Central memory CD8-positive, alpha-beta T cell (primary cell): ENCODE measurements at regions not wholly inside any gene's neighbourhood (a gene's known extent, or its start where the extent isn't known, plus 50 kb on each side); places are given as distances from the start of the nearest gene placed in this dataset.

Source experiments
- ATAC-seq: fragments of 150-1000 bp; cut with Tn5 transposase; replicated peaks from 2 replicates; pipeline ENCODE4 v1.10.0; 2022; ENCODE audit warnings: mild to moderate bottlenecking, moderate FRiP score, moderate number of reproducible peaks; ENCODE audit not compliant: poor library complexity, severe bottlenecking; ENCODE audit errors: extremely low read depth
- DNase-seq, 2 donors: peaks; one replicate each; pipeline ENCODE4 v3.0.0; 2021; ENCODE audit warnings: low spot score in 2 of 2
- H3K27ac Mint-ChIP-seq: one replicate; pipeline ENCODE4 v1.8.0; 2022; ENCODE audit warnings: low read depth, mild to moderate bottlenecking, moderate library complexity, mixed read lengths
- H3K27me3 Mint-ChIP-seq: one replicate; pipeline ENCODE4 v1.8.0; 2022; ENCODE audit warnings: mixed read lengths
- H3K36me3 Mint-ChIP-seq: one replicate; pipeline ENCODE4 v1.8.0; 2022; ENCODE audit warnings: mild to moderate bottlenecking, moderate library complexity, mixed read lengths; ENCODE audit not compliant: insufficient read depth
- H3K4me1 Mint-ChIP-seq: one replicate; pipeline ENCODE4 v1.8.0; 2022; ENCODE audit warnings: mixed read lengths
- H3K4me3 Mint-ChIP-seq: one replicate; pipeline ENCODE4 v1.8.0; 2022; ENCODE audit warnings: mild to moderate bottlenecking, moderate library complexity, mixed read lengths
- H3K9me3 Mint-ChIP-seq: one replicate; pipeline ENCODE4 v1.8.0; 2022; ENCODE audit warnings: mixed read lengths

DNA sequence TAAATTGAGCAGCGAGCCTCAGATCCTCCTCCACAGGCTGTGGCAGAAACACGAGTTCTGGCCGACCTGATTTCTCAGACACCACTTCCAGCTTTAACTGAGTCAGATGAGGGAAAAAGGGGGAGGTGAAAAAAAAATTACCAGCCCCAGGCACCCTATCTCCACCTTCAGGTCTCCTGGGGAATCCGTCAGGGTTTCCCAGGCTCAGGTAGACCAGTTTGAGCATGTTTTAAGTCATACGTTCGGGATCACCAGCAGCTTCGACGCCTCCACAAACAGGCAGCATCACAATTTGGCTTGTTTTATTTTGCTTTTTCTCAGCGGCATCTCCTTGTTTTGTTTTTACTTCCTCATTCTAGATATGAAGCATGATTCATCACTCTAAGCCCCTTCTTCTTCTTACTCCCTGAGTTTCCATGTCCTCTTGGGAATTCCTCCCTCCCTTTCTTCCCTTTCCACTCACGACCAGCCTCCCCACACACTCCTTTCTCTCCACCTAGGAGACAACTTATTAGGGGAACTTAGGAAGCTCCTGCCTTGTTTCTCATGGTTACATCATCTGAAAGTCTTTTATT lies 190.1 kb downstream of the ZNF621 start:
- peaks cover 43% of the 10 kb centered on the region for H3K27me3 Mint-ChIP-seq
- peak overlapping the region; percentile 16 for H3K27ac Mint-ChIP-seq
- DNase-seq: no peak
- ATAC-seq: no peak
- peaks cover 5% of the 10 kb centered on the region for H3K4me1 Mint-ChIP-seq
- no peaks in the 10 kb centered on the region for H3K9me3 Mint-ChIP-seq
- H3K4me3 Mint-ChIP-seq: no peak overlapping the region
- no peaks in the 10 kb centered on the region for H3K36me3 Mint-ChIP-seq

DNA sequence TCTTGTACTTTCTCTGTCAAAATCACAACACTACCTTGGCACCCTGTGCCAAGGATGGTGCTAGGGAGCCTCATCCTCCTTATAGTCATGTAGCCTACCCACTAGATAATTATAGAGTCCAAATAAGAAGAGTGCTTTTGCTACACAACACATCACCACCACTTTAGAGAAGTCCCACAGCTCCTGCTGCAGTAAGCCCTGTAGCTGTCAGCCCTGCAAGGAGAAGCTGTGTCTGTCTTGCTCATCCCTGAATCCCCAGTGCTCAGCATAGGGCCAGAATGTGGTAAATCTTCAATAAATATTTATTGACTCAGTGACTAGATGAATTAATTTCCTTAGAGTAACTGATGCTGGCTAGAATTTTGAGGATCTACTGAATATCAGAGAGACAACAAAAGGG lies 190.8 kb downstream of the ZNF621 start:
- H3K4me3 Mint-ChIP-seq: no peak overlapping the region
- DNase-seq: no peak
- no peak for ATAC-seq

DNA sequence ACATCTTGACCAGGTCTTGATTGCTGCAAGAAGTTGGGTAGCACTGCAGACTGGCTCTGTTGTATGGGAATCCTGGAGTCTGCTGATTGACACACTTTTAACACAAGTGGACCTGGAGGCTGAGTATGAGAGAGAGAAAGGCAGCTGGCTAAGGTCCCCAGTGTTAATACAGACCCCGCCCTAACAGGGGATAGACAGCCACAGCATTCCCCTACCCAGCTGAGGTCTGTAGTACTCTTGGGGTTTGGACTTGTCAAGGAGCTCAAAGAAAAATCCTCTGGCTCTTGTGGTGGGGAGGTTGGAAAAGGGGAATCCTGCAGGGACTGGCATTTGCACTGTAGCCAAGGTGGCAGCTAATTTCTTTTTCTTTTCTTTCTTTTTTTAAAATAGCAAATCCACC lies 192.7 kb downstream of the ZNF621 start:
- no peaks in the 10 kb centered on the region for H3K9me3 Mint-ChIP-seq

More for the DNA sequence above, 190.8 kb downstream of the ZNF621 start:
- H3K36me3 Mint-ChIP-seq: no peaks in the 10 kb centered on the region
- H3K4me1 Mint-ChIP-seq: peaks cover 5% of the 10 kb centered on the region
- H3K27ac Mint-ChIP-seq: no peak overlapping the region
- H3K27me3 Mint-ChIP-seq: peaks cover 43% of the 10 kb centered on the region
- H3K9me3 Mint-ChIP-seq: no peaks in the 10 kb centered on the region

DNA sequence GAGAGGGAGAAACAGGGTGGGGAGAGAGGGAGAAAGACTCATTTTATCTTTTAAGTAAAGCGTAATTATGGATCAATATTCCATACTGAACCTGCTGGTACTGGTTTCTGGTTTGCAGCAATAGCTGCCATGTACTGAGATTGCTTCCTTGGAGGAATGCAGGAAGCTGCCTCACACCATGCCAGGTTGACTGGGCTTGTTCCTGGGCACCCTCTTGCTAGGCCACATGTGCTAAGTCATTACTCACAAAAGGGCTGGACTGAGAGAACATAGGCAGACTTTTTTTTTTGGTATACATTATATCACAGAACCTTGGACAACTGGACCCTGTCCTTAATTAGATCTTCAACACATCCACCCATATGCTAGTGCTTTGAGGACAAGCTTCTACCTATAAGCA lies 193.4 kb downstream of the ZNF621 start:
- peaks cover 5% of the 10 kb centered on the region for H3K4me1 Mint-ChIP-seq
- H3K9me3 Mint-ChIP-seq: no peaks in the 10 kb centered on the region
- ATAC-seq (no peak), DNase-seq (no peak)
- H3K27ac Mint-ChIP-seq: no peak overlapping the region
- H3K4me3 Mint-ChIP-seq: no peak overlapping the region
- H3K36me3 Mint-ChIP-seq: no peaks in the 10 kb centered on the region
- H3K27me3 Mint-ChIP-seq: peaks cover 29% of the 10 kb centered on the region

More for the DNA sequence above, 192.7 kb downstream of the ZNF621 start:
- H3K4me3 Mint-ChIP-seq: no peak overlapping the region
- ATAC-seq (no peak), DNase-seq (no peak)
- no peak overlapping the region for H3K27ac Mint-ChIP-seq
- H3K27me3 Mint-ChIP-seq: peaks cover 30% of the 10 kb centered on the region
- peaks cover 5% of the 10 kb centered on the region for H3K4me1 Mint-ChIP-seq
- H3K36me3 Mint-ChIP-seq: no peaks in the 10 kb centered on the region

DNA sequence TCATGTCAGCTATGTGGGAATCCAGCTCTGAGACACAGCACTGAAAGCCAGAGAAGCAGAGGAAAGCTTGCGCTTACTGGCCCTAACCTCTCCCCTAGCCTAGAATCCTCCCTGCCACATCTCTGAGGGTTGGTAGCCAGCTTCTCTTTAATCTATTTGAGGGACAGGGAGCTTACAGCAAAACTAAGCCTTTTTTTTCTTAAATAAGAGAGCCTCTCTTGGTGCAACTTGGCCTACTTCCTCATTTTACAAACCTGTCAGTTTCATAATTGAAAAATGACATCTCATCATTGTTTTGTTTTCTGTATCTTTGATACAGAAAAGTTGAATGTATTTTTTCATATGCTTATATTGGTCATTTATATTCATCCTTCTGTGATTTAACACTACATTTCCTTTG lies 193.9 kb downstream of the ZNF621 start:
- H3K4me3 Mint-ChIP-seq: no peak overlapping the region
- H3K27ac Mint-ChIP-seq: no peak overlapping the region
- DNase-seq: no peak
- H3K9me3 Mint-ChIP-seq: no peaks in the 10 kb centered on the region
- H3K36me3 Mint-ChIP-seq: no peaks in the 10 kb centered on the region
- no peak for ATAC-seq
- peaks cover 5% of the 10 kb centered on the region for H3K4me1 Mint-ChIP-seq
- H3K27me3 Mint-ChIP-seq: peaks cover 27% of the 10 kb centered on the region

DNA sequence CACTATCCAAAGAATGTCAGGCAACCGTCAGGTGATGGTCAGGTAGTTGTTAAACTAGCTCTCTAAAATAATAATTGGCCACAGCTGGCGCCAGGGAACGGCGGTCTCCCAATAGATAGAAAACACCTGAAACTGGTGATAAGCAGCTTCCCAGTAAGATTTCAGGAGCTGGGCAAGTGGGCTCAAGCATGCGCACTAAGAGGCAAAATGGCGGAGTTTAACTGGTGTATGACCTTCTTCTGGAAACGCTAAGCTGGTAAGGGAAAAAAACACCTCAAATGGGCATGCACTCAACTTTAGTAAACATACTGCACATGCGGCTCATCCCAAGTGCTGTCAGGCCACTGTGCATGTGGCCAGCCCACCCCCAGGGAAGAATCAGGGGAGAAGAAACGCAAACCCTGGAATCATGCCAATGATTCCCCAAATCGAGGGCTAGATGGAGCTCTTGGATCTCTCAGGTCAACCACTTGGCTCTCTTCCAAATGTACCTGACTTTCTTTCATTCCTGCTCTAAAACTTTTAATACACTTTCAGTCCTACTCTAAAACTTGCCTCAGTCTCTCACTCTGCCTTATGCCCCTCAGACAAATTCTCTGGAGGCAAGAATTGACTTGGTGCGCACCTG lies 195.0 kb downstream of the ZNF621 start:
- ATAC-seq (no peak), DNase-seq (no peak)
- no peaks in the 10 kb centered on the region for H3K36me3 Mint-ChIP-seq
- peaks cover 21% of the 10 kb centered on the region for H3K27me3 Mint-ChIP-seq
- H3K9me3 Mint-ChIP-seq: no peaks in the 10 kb centered on the region
- H3K4me1 Mint-ChIP-seq: peaks cover 5% of the 10 kb centered on the region
- no peak overlapping the region for H3K4me3 Mint-ChIP-seq
- H3K27ac Mint-ChIP-seq: no peak overlapping the region

DNA sequence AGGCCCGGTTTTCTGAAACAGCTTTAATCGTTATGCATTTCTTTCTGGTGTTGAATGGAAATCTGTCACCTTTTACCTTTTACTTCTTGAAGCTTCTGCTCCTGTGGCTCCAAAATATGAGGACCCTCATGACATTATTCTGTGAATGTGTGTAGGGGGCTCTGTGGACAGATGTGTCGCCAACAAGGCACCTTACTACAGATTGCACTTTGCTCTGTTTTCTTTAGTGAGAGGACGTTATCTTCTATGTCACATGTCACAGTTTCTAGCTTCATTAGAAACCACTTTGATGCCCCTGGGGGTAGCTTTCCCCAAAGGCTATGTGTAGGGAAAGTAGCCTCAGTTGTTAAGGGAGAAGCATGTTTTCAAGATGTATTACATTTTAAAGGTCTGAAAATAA lies 195.6 kb downstream of the ZNF621 start:
- Mint-ChIP-seq H3K4me1 (no peaks in the 10 kb centered on the region), H3K9me3 (no peaks in the 10 kb centered on the region), H3K4me3 (no peak overlapping the region), H3K27ac (no peak overlapping the region), H3K27me3 (peaks cover 15% of the 10 kb centered on the region), H3K36me3 (no peaks in the 10 kb centered on the region)
- ATAC-seq (no peak), DNase-seq (no peak)

DNA sequence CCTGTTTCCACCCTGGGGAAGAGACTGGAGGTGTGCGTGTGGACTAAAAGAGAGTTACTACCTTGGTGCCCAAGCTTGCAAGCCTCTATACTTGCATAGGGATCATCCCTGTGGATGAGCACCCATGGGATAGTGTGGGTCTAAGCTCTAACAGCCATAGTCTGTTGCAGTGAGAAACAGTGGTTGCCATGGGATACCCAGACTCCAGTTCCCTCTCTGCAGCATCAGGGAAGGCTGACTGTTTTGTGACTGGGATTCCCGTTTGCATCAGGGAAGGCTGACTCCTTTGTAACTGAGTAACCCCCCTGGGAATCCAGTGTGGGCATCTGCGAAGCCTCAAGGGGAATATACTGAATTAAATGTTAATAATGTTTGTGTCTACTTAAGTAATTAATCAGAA lies 196.1 kb downstream of the ZNF621 start:
- Mint-ChIP-seq H3K9me3 (no peaks in the 10 kb centered on the region), H3K36me3 (no peaks in the 10 kb centered on the region), H3K4me3 (no peak overlapping the region), H3K27me3 (peaks cover 10% of the 10 kb centered on the region), H3K27ac (no peak overlapping the region), H3K4me1 (no peaks in the 10 kb centered on the region)
- ATAC-seq: no peak
- no peak for DNase-seq

DNA sequence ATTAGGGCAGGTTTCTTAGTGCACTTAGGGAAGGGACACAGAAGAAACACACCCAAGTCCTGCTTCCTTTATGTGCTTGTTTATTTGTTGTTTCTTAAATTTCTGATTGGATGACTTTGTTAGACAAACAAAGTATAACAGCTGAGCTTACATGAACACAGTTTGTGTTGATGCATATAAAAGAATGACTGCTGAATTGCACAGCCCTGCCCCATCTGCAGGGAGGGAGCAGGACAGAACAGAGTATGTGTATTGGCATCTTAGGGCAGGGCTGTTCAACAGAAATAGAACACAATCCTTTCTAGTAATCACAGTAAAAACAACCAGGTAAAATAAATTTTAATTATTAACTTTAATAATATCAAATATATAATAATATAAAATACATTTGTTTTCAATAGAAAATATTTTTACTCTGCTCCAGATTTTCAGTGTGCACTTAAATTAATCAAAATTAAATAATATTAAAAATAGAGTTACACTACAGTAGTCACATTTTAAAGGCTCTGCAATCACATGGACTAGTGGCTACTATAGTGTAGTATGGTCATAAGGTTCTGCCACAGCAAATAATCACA lies 198.4 kb downstream of the ZNF621 start:
- Mint-ChIP-seq H3K36me3 (no peaks in the 10 kb centered on the region), H3K27ac (no peak overlapping the region)
- no peak for DNase-seq

DNA sequence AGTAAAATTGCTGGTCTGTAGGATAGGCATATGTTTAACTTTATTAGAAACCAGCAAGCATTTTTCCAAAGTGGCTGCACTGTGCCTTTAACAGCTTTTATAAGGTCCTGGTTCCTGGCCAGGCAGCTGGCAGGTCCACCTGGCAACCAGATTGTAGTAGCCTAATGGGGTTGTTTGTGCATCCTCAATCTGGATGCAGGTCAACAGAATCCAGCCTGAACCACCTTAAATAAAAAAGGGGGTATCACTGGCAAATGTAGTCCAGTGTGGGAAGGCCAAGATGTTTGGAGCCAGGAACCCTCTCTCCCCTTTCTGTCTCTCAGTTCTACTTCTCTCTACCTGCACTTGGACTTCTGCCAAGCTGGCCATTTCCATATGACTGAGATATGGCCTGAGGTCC lies 200.3 kb downstream of the ZNF621 start:
- H3K4me3 Mint-ChIP-seq: no peak overlapping the region
- no peak for ATAC-seq
- H3K9me3 Mint-ChIP-seq: peaks cover 14% of the 10 kb centered on the region
- no peaks in the 10 kb centered on the region for H3K36me3 Mint-ChIP-seq
- no peak overlapping the region for H3K27ac Mint-ChIP-seq
- H3K4me1 Mint-ChIP-seq: no peaks in the 10 kb centered on the region
- H3K27me3 Mint-ChIP-seq: peaks cover 26% of the 10 kb centered on the region
- DNase-seq: no peak

More for the DNA sequence above, 198.4 kb downstream of the ZNF621 start:
- no peaks in the 10 kb centered on the region for H3K4me1 Mint-ChIP-seq
- no peak for ATAC-seq
- peaks cover 8% of the 10 kb centered on the region for H3K27me3 Mint-ChIP-seq
- no peaks in the 10 kb centered on the region for H3K9me3 Mint-ChIP-seq
- H3K4me3 Mint-ChIP-seq: no peak overlapping the region

DNA sequence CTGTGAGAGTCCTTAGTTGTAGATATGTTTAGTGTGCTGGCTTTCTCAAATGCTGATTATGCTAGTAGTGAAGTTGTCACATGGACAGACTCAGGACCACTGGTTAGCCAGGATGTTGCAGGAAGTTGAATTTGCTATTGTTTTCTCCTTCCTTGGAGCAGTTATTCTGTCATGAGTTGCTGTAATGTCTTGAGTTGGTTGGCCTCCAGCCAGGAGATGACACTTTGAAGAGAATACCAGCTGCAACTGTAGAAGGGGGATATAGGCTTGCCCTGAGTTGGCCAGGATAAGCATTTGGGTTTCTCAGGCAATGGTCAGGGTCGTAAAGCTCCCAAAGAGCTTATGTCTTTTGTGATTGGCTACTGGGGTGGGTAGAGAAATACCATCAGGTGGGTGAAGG lies 206.7 kb downstream of the ZNF621 start:
- peaks cover 62% of the 10 kb centered on the region for H3K27me3 Mint-ChIP-seq
- H3K4me3 Mint-ChIP-seq: no peak overlapping the region
- H3K4me1 Mint-ChIP-seq: no peaks in the 10 kb centered on the region
- ATAC-seq (no peak), DNase-seq (no peak)
- H3K9me3 Mint-ChIP-seq: peaks cover 32% of the 10 kb centered on the region
- no peaks in the 10 kb centered on the region for H3K36me3 Mint-ChIP-seq
- no peak overlapping the region for H3K27ac Mint-ChIP-seq

DNA sequence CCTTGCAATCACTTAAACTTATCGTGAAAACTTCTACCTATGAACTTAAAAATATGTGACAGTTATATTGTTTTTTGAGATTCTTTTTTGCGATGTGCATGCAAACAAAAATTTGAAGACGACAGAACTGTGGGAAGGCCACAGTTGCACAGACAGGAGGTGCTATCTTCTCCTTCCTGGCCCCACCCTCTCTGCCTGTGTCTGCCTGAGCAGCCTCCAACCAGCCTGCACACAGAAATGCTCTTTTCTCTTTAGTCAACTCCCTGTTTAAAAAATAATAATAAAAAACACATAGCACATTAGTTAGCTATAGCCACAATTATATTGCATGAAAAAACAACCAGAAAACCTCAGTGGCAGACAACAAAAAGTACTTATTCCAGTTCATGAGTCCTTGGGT lies 212.2 kb downstream of the ZNF621 start:
- Mint-ChIP-seq H3K27me3 (peaks cover 48% of the 10 kb centered on the region), H3K36me3 (no peaks in the 10 kb centered on the region), H3K4me3 (no peak overlapping the region), H3K4me1 (no peaks in the 10 kb centered on the region), H3K27ac (no peak overlapping the region), H3K9me3 (peaks cover 6% of the 10 kb centered on the region)
- no peak for ATAC-seq
- no peak for DNase-seq

DNA sequence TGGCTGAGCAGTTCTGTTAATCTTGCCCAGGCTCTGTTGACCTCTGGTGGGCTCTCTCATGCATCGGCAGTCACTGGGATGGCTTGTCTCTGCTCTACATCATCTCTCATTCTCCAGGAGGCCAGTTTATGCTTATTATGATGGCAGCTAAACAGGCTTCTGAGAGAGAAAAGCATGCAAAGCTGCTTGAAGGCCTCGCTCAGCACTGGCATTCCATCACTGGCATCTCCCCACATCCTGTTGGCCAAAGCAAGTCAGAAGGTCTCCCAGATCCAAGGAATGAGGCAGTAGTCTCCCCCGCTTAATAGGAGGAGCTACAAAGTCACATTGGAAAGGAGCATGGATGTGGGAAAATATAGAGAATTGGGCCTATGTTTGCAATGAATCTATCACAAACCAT lies 212.6 kb downstream of the ZNF621 start:
- peaks cover 6% of the 10 kb centered on the region for H3K9me3 Mint-ChIP-seq
- H3K36me3 Mint-ChIP-seq: no peaks in the 10 kb centered on the region
- no peak overlapping the region for H3K4me3 Mint-ChIP-seq
- DNase-seq (no peak), ATAC-seq (no peak)
- peaks cover 44% of the 10 kb centered on the region for H3K27me3 Mint-ChIP-seq
- H3K4me1 Mint-ChIP-seq: no peaks in the 10 kb centered on the region
- H3K27ac Mint-ChIP-seq: no peak overlapping the region
